ENCODE measurements at regions not wholly inside any gene's neighbourhood (a gene's known extent, or its start where the extent isn't known, plus 50 kb on each side); places are given as distances from the start of the nearest gene placed in this dataset.

- TF ChIP-seq E2F4 (CRISPR knock-in tag; IDR thresholded peaks at IDR 0.05; ENCODE audit: borderline replicate concordance, low read depth), result no peak
- TF ChIP-seq, protein P1, sequence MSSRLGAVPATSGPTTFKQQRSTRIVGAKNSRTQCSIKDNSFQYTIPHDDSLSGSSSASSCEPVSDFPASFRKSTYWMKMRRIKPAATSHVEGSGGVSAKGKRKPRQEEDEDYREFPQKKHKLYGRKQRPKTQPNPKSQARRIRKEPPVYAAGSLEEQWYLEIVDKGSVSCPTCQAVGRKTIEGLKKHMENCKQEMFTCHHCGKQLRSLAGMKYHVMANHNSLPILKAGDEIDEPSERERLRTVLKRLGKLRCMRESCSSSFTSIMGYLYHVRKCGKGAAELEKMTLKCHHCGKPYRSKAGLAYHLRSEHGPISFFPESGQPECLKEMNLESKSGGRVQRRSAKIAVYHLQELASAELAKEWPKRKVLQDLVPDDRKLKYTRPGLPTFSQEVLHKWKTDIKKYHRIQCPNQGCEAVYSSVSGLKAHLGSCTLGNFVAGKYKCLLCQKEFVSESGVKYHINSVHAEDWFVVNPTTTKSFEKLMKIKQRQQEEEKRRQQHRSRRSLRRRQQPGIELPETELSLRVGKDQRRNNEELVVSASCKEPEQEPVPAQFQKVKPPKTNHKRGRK (CRISPR knock-in tag; IDR thresholded peaks at IDR 0.05; ENCODE audit: borderline replicate concordance), result no peak
Observed at GRCh38 chr11:110858547-110858921, 146.3 kb upstream of the ARHGAP20 start (continued).

- Mint-ChIP-seq H3K4me3 (no peak overlapping the region), H3K27me3 (ENCODE audit: low read depth) (no peaks in the 10 kb centered on the region), H3K4me1 (peaks cover 11% of the 10 kb centered on the region), H3K27ac (no peak overlapping the region), H3K36me3 (no peaks in the 10 kb centered on the region), H3K9me3 (no peaks in the 10 kb centered on the region)
- DNase-seq (ENCODE audit: low spot score) (no peak), ATAC-seq (no peak)
- ChIA-PET POLR2A (no interaction called here), CTCF (no interaction called here)
- TF ChIP-seq, protein P2, sequence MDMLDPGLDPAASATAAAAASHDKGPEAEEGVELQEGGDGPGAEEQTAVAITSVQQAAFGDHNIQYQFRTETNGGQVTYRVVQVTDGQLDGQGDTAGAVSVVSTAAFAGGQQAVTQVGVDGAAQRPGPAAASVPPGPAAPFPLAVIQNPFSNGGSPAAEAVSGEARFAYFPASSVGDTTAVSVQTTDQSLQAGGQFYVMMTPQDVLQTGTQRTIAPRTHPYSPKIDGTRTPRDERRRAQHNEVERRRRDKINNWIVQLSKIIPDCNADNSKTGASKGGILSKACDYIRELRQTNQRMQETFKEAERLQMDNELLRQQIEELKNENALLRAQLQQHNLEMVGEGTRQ (CRISPR knock-in tag; IDR thresholded peaks at IDR 0.05), result no peak
- no peak for TF ChIP-seq SMAD4 (CRISPR knock-in tag; IDR thresholded peaks at IDR 0.05)
- no peak for TF ChIP-seq CDX4 (CRISPR knock-in tag; IDR thresholded peaks at IDR 0.05; ENCODE audit: borderline replicate concordance)
- no peak for TF ChIP-seq NR1H2 (CRISPR knock-in tag; IDR thresholded peaks at IDR 0.05)
Observed at GRCh38 chr11:110857892-110858546, 145.8 kb upstream of the ARHGAP20 start.

GRCh38 chr11:110856996-110857812 lies 145.0 kb upstream of the ARHGAP20 start:
- DNase-seq (ENCODE audit: low spot score) (no peak), ATAC-seq (no peak)
- Mint-ChIP-seq H3K4me3 (no peak overlapping the region), H3K27ac (no peak overlapping the region), H3K9me3 (no peaks in the 10 kb centered on the region), H3K36me3 (no peaks in the 10 kb centered on the region), H3K27me3 (ENCODE audit: low read depth) (no peaks in the 10 kb centered on the region), H3K4me1 (peaks cover 4% of the 10 kb centered on the region)
- ChIA-PET CTCF (no interaction called here), POLR2A (no interaction called here)
- TF ChIP-seq SP1 (CRISPR knock-in tag; conservative IDR thresholded peaks at IDR 0.05), result no peak
- TF ChIP-seq ZNF671 (CRISPR knock-in tag; IDR thresholded peaks at IDR 0.05), result no peak
- TF ChIP-seq ZNF138 (CRISPR knock-in tag; conservative IDR thresholded peaks at IDR 0.05), result no peak
- TF ChIP-seq, protein P3, sequence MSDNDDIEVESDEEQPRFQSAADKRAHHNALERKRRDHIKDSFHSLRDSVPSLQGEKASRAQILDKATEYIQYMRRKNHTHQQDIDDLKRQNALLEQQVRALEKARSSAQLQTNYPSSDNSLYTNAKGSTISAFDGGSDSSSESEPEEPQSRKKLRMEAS (CRISPR knock-in tag; IDR thresholded peaks at IDR 0.05), result no peak
- no peak for TF ChIP-seq ZSCAN18 (CRISPR knock-in tag; IDR thresholded peaks at IDR 0.05)
- TF ChIP-seq, protein P4, sequence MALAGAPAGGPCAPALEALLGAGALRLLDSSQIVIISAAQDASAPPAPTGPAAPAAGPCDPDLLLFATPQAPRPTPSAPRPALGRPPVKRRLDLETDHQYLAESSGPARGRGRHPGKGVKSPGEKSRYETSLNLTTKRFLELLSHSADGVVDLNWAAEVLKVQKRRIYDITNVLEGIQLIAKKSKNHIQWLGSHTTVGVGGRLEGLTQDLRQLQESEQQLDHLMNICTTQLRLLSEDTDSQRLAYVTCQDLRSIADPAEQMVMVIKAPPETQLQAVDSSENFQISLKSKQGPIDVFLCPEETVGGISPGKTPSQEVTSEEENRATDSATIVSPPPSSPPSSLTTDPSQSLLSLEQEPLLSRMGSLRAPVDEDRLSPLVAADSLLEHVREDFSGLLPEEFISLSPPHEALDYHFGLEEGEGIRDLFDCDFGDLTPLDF (CRISPR knock-in tag; IDR thresholded peaks at IDR 0.05), result no peak
- no peak for TF ChIP-seq ZNF232 (CRISPR knock-in tag; IDR thresholded peaks at IDR 0.05)
